Osteocyte (in vitro differentiated cells): ENCODE measurements at regions not wholly inside any gene's neighbourhood (a gene's known extent, or its start where the extent isn't known, plus 50 kb on each side); places are given as distances from the start of the nearest gene placed in this dataset.

Source experiments
- DNase-seq: peaks from one replicate; pipeline ENCODE4 v3.0.0; 2021; ENCODE audit warnings: mixed read lengths; ENCODE audit not compliant: unreplicated experiment; ENCODE audit errors: extremely low spot score
- H3K27ac Mint-ChIP-seq: one replicate; pipeline ENCODE4 v1.8.0; 2021; ENCODE audit warnings: mild to moderate bottlenecking, mixed read lengths; ENCODE audit not compliant: unreplicated experiment
- H3K27me3 Mint-ChIP-seq: one replicate; pipeline ENCODE4 v1.8.0; 2021; ENCODE audit warnings: mixed read lengths; ENCODE audit not compliant: unreplicated experiment
- H3K36me3 Mint-ChIP-seq: one replicate; pipeline ENCODE4 v1.8.0; 2021; ENCODE audit warnings: mixed read lengths; ENCODE audit not compliant: unreplicated experiment
- H3K4me1 Mint-ChIP-seq: one replicate; pipeline ENCODE4 v1.8.0; 2021; ENCODE audit warnings: mixed read lengths; ENCODE audit not compliant: unreplicated experiment
- H3K4me3 Mint-ChIP-seq: one replicate; pipeline ENCODE4 v1.8.0; 2021; ENCODE audit warnings: mild to moderate bottlenecking, moderate library complexity, mixed read lengths; ENCODE audit not compliant: unreplicated experiment
- H3K9me3 Mint-ChIP-seq: one replicate; pipeline ENCODE4 v1.8.0; 2021; ENCODE audit warnings: mixed read lengths; ENCODE audit not compliant: unreplicated experiment
- CTCF ChIP-seq: fragments of 200-600 bp; sonication (generic); IDR thresholded peaks from 2 replicates; pipeline ENCODE4 v1.5.0; 2021; ENCODE audit warnings: antibody characterized with exemption, mild to moderate bottlenecking, moderate library complexity

- Mint-ChIP-seq H3K4me1 (peaks cover under 1% of the 10 kb centered on the region), H3K36me3 (no peaks in the 10 kb centered on the region), H3K27me3 (peaks cover 12% of the 10 kb centered on the region), H3K9me3 (no peaks in the 10 kb centered on the region), H3K4me3 (no peak overlapping the region), H3K27ac (no peak overlapping the region)
- no peak for TF ChIP-seq CTCF
- no peak for DNase-seq
These were observed 168.3 kb upstream of the POU3F3 start for GRCh38 chr2:104685591-104685990.

- H3K27me3 Mint-ChIP-seq = peaks cover 4% of the 10 kb centered on the region
- TF ChIP-seq CTCF = no peak
- H3K27ac Mint-ChIP-seq = no peak overlapping the region
- H3K4me3 Mint-ChIP-seq = no peak overlapping the region
- no peaks in the 10 kb centered on the region for H3K36me3 Mint-ChIP-seq
- H3K4me1 Mint-ChIP-seq = peaks cover 6% of the 10 kb centered on the region
- no peak for DNase-seq
- no peaks in the 10 kb centered on the region for H3K9me3 Mint-ChIP-seq
These were observed 166.8 kb upstream of the POU3F3 start for GRCh38 chr2:104687147-104687546.

- H3K4me3 Mint-ChIP-seq = no peak overlapping the region
- DNase-seq = no peak
- no peak overlapping the region for H3K27ac Mint-ChIP-seq
- TF ChIP-seq CTCF = no peak
- H3K9me3 Mint-ChIP-seq = no peaks in the 10 kb centered on the region
- H3K27me3 Mint-ChIP-seq = no peaks in the 10 kb centered on the region
- no peaks in the 10 kb centered on the region for H3K36me3 Mint-ChIP-seq
- H3K4me1 Mint-ChIP-seq = peaks cover 6% of the 10 kb centered on the region
These were observed 163.5 kb upstream of the POU3F3 start for GRCh38 chr2:104690255-104690984.

GRCh38 chr2:104698276-104698675 lies 155.6 kb upstream of the POU3F3 start:
- TF ChIP-seq CTCF = no peak
- H3K9me3 Mint-ChIP-seq = no peaks in the 10 kb centered on the region
- peaks cover 26% of the 10 kb centered on the region for H3K27me3 Mint-ChIP-seq
- DNase-seq = no peak
- no peak overlapping the region for H3K27ac Mint-ChIP-seq
- H3K4me1 Mint-ChIP-seq = no peaks in the 10 kb centered on the region
- H3K36me3 Mint-ChIP-seq = no peaks in the 10 kb centered on the region
- no peak overlapping the region for H3K4me3 Mint-ChIP-seq

- no peaks in the 10 kb centered on the region for H3K36me3 Mint-ChIP-seq
- H3K9me3 Mint-ChIP-seq = no peaks in the 10 kb centered on the region
- H3K4me3 Mint-ChIP-seq = no peak overlapping the region
- H3K4me1 Mint-ChIP-seq = no peaks in the 10 kb centered on the region
- no peak for TF ChIP-seq CTCF
- no peak overlapping the region for H3K27ac Mint-ChIP-seq
- peaks cover 42% of the 10 kb centered on the region for H3K27me3 Mint-ChIP-seq
- no peak for DNase-seq
These were observed 152.5 kb upstream of the POU3F3 start for GRCh38 chr2:104701411-104701911.
